ENCODE measurements at regions not wholly inside any gene's neighbourhood (a gene's known extent, or its start where the extent isn't known, plus 50 kb on each side); places are given as distances from the start of the nearest gene placed in this dataset.

DNA sequence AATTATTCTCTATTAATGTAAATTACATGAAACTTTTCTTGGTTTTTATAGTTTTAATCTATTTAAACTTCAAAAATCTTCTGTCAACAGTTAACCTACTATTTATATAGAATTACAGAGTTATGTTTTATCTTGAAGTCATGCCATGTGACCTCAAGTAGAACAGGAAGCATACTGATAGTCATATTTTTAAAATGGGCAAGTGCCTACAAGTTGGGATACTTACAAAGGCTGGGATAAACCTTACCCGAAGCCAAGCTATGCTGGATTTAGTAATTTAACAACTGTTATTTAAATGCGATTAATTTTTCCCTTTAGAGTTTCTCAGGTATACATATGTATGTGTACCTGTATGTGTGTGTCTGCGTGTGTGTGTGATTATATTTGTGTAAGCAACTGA lies 266.9 kb downstream of the RASSF9 start:
- WGBS (ENCODE audit: low lambda C conversion rate): 64% methylated on average over 3 of the region's 3 CpGs
- DNase-seq: no peak
- Histone ChIP-seq H3K27ac (ENCODE audit: low read depth in 2 of 2, low read length in 1 of 2) (no peak overlapping the region), H3K4me1 (ENCODE audit: control insufficient read depth in 1 of 2, insufficient read depth in 2 of 2, low read depth in 1 of 2, low read length in 1 of 2) (no peaks in the 10 kb centered on the region; a peak in 1 of 4 replicates), H3K4me3 (ENCODE audit: low read depth in 2 of 2, low read length in 1 of 2) (no peak overlapping the region), H4K20me1 (ENCODE audit: insufficient read depth) (no peaks in the 10 kb centered on the region), H3K4me2 (no peak overlapping the region), H2AFZ (ENCODE audit: low read depth) (no peak overlapping the region), H3K79me2 (ENCODE audit: insufficient read depth) (no peaks in the 10 kb centered on the region), H3K9me3 (no peaks in the 10 kb centered on the region), H3F3A (replicated peaks; ENCODE audit: insufficient read depth) (no peaks in the 10 kb centered on the region), H3K36me3 (replicated peaks in 1 of 2; ENCODE audit: control insufficient read depth in 1 of 2, insufficient read depth in 2 of 2, low read length in 1 of 2) (no peaks in the 10 kb centered on the region), H3K9ac (no peak overlapping the region), H3K27me3 (ENCODE audit: insufficient read depth) (no peaks in the 10 kb centered on the region), H3K9me2 (no peaks in the 10 kb centered on the region)
- ChIA-PET POLR2A (no interaction called here), CTCF (interaction anchor here (1.3 to 2.8 kb wide), 2 partner anchors 23 to 298 kb away, joined by 4 to 16 read pairs; no protein-coding TSS in a partner anchor)
- TF ChIP-seq PBX3 (IDR thresholded peaks at IDR 0.05): no peak
- TF ChIP-seq TEAD4 (IDR thresholded peaks at IDR 0.05; ENCODE audit: borderline replicate concordance, insufficient read depth): no peak
- TF ChIP-seq, protein P1, sequence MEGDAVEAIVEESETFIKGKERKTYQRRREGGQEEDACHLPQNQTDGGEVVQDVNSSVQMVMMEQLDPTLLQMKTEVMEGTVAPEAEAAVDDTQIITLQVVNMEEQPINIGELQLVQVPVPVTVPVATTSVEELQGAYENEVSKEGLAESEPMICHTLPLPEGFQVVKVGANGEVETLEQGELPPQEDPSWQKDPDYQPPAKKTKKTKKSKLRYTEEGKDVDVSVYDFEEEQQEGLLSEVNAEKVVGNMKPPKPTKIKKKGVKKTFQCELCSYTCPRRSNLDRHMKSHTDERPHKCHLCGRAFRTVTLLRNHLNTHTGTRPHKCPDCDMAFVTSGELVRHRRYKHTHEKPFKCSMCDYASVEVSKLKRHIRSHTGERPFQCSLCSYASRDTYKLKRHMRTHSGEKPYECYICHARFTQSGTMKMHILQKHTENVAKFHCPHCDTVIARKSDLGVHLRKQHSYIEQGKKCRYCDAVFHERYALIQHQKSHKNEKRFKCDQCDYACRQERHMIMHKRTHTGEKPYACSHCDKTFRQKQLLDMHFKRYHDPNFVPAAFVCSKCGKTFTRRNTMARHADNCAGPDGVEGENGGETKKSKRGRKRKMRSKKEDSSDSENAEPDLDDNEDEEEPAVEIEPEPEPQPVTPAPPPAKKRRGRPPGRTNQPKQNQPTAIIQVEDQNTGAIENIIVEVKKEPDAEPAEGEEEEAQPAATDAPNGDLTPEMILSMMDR (IDR thresholded peaks at IDR 0.05): no peak
- TF ChIP-seq TAF1 (IDR thresholded peaks at IDR 0.05; ENCODE audit: borderline replicate concordance, low read depth, low read length): no peak
- TF ChIP-seq RFX5 (IDR thresholded peaks at IDR 0.05; ENCODE audit: low read length): no peak

- Histone ChIP-seq H3K27me3 (ENCODE audit: insufficient read depth) (no peaks in the 10 kb centered on the region), H3F3A (replicated peaks; ENCODE audit: insufficient read depth) (no peaks in the 10 kb centered on the region), H3K9me3 (no peaks in the 10 kb centered on the region), H3K9ac (no peak overlapping the region), H3K36me3 (replicated peaks in 1 of 2; ENCODE audit: control insufficient read depth in 1 of 2, insufficient read depth in 2 of 2, low read length in 1 of 2) (no peaks in the 10 kb centered on the region), H2AFZ (ENCODE audit: low read depth) (no peak overlapping the region), H4K20me1 (ENCODE audit: insufficient read depth) (no peaks in the 10 kb centered on the region), H3K9me2 (no peaks in the 10 kb centered on the region), H3K27ac (ENCODE audit: low read depth in 2 of 2, low read length in 1 of 2) (no peak overlapping the region), H3K4me1 (ENCODE audit: control insufficient read depth in 1 of 2, insufficient read depth in 2 of 2, low read depth in 1 of 2, low read length in 1 of 2) (no peaks in the 10 kb centered on the region; a peak in 1 of 4 replicates), H3K4me3 (ENCODE audit: low read depth in 2 of 2, low read length in 1 of 2) (no peak overlapping the region), H3K79me2 (ENCODE audit: insufficient read depth) (no peaks in the 10 kb centered on the region), H3K4me2 (no peak overlapping the region)
- POLR2A ChIA-PET: no interaction called here
- 80% methylated on average over 1 of the region's 1 CpG for WGBS (ENCODE audit: low lambda C conversion rate)
- TF ChIP-seq MEF2A (IDR thresholded peaks at IDR 0.05; ENCODE audit: borderline replicate concordance, low read depth): 0 out of 2 replicates have a peak, but pooled peaks have one; percentile 23
- TF ChIP-seq GATA2 (CRISPR knock-in tag; IDR thresholded peaks at IDR 0.05): no peak
- CTCF ChIA-PET: interaction anchor here (0.5 to 1.2 kb wide), 2 partner anchors 26 to 295 kb away, joined by 3 to 7 read pairs; no protein-coding TSS in a partner anchor
- no peak for DNase-seq
Measured at GRCh38 chr12:85572956-85573355, 263.3 kb downstream of the RASSF9 start.

DNA sequence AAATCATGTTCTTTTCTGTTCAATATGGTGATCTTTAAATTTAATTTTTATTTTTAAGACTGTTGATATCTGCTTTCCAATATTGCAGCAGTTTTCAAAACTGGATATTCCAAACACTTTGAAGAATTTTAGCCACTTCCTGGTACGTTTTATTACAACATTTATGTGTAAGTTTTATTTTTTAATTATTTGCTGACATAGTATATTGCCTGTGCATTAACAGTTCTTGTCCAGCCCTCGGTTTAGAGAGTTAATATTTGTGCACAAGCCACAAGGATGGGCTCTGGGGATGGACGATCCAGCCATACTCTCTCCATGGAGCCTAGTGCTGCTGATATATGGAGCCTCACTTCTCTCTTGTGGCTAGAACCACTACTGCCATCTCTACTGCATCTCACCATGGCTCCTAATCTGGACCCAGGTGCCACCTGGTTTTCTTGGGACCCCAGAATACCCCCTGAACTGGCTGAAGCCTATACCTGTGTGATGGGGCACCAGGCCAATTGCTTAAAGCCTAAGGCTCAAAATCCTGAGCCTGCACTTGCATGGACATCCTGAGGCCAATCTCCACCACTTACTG lies 262.5 kb downstream of the RASSF9 start:
- H3F3A ChIP-seq (replicated peaks; ENCODE audit: insufficient read depth): no peaks in the 10 kb centered on the region
- WGBS (ENCODE audit: low lambda C conversion rate): 47% methylated on average over 3 of the region's 3 CpGs
- no peaks in the 10 kb centered on the region for H3K9me3 ChIP-seq
- H3K36me3 ChIP-seq (replicated peaks in 1 of 2; ENCODE audit: control insufficient read depth in 1 of 2, insufficient read depth in 2 of 2, low read length in 1 of 2): no peaks in the 10 kb centered on the region
- no peak overlapping the region for H3K27ac ChIP-seq (ENCODE audit: low read depth in 2 of 2, low read length in 1 of 2)
- DNase-seq: no peak
- H3K9ac ChIP-seq: no peak overlapping the region
- H3K9me2 ChIP-seq: no peaks in the 10 kb centered on the region
- no peaks in the 10 kb centered on the region for H4K20me1 ChIP-seq (ENCODE audit: insufficient read depth)
- H3K4me2 ChIP-seq: no peak overlapping the region
- H2AFZ ChIP-seq (ENCODE audit: low read depth): no peak overlapping the region; the same call in 1 of the 2 replicates
- CTCF ChIA-PET: interaction anchor here (1.4 to 4.3 kb wide), 3 partner anchors 10 to 347 kb away, joined by 5 to 80 read pairs (median 14); partner anchors contain the start of gene NTS
- TF ChIP-seq NRF1 (IDR thresholded peaks at IDR 0.05; ENCODE audit: low read depth, low read length) (no peak), EZH2phosphoT487 (IDR thresholded peaks at IDR 0.05; ENCODE audit: borderline replicate concordance, low read depth) (no peak), PBX3 (IDR thresholded peaks at IDR 0.05) (no peak), ELF1 (IDR thresholded peaks at IDR 0.05) (no peak), SIN3A (IDR thresholded peaks at IDR 0.05; ENCODE audit: borderline replicate concordance, low read depth, low read length) (no peak), NFIC (IDR thresholded peaks at IDR 0.05; ENCODE audit: borderline replicate concordance) (no peak)
- H3K79me2 ChIP-seq (ENCODE audit: insufficient read depth): no peaks in the 10 kb centered on the region
- no peaks in the 10 kb centered on the region for H3K27me3 ChIP-seq (ENCODE audit: insufficient read depth)
- POLR2A ChIA-PET: no interaction called here
- H3K4me1 ChIP-seq (ENCODE audit: control insufficient read depth in 1 of 2, insufficient read depth in 2 of 2, low read depth in 1 of 2, low read length in 1 of 2): no peaks in the 10 kb centered on the region; a peak in 1 of 4 replicates
- no peak overlapping the region for H3K4me3 ChIP-seq (ENCODE audit: low read depth in 2 of 2, low read length in 1 of 2)
